Endothelial cell of umbilical vein (primary cell): ENCODE measurements at regions not wholly inside any gene's neighbourhood (a gene's known extent, or its start where the extent isn't known, plus 50 kb on each side); places are given as distances from the start of the nearest gene placed in this dataset.

ENCODE experiments used
- BruUV-seq: library from RNA; stranded (reverse); fragments of 400-500 nt; replicated peaks from 2 replicates; lab custom pipeline; 2021; lab: Mats Ljungman, UMichigan
- CTCF ChIA-PET: fragments of 300-600, 350-600 bp; sonication (Branson Sonifier 250); formaldehyde crosslinking; loops from one replicate; lab custom pipeline; 2021; ENCODE audit warnings: antibody characterized with exemption, inconsistent platforms; lab: Charles Lee
- POLR2A ChIA-PET: fragments of 300-600, 350-600 bp; sonication (Branson Sonifier 250); formaldehyde crosslinking; loops from one replicate; lab custom pipeline; 2021; ENCODE audit warnings: antibody characterized with exemption, inconsistent platforms; lab: Charles Lee
- DNase-seq: peaks from one replicate; pipeline ENCODE4 v3.0.0-alpha.2; 2011; ENCODE audit warnings: low read depth, low spot score
- FAIRE-seq: peaks from 2 replicates; lab custom pipeline; 2011; peaks lifted over from hg19 to GRCh38; lab: Jason Lieb, UNC
- H2AFZ ChIP-seq: 2 replicates; pipeline ENCODE4 v1.6.0; 2012; ENCODE audit warnings: low read depth, low read length, control low read depth, inconsistent platforms
- H3K27ac ChIP-seq: 2 replicates; pipeline ENCODE4 v1.5.1; 2011; ENCODE audit warnings: low read depth, mild to moderate bottlenecking, control low read depth, low read length, moderate library complexity; ENCODE audit not compliant: insufficient read depth
- H3K27me3 ChIP-seq, 2 experiments: 2 replicates each; pipeline versions ENCODE4 v1.6.0 to v1.6.1; 2011; ENCODE audit warnings: low read length in 2 of 2, mixed read lengths in 1 of 2; ENCODE audit not compliant: control insufficient read depth in 2 of 2, insufficient read depth in 2 of 2
- H3K36me3 ChIP-seq, 2 experiments: 2 replicates in 1 of 2; 3 replicates in 1 of 2; pipeline ENCODE4 v1.5.1; 2011; ENCODE audit warnings: low read length in 2 of 2, mild to moderate bottlenecking in 1 of 2, moderate library complexity in 1 of 2; ENCODE audit not compliant: control insufficient read depth in 2 of 2, insufficient read depth in 2 of 2; ENCODE audit errors: extremely low read depth in 1 of 2
- H3K4me1 ChIP-seq: 3 replicates; pipeline ENCODE4 v1.5.1; 2011; ENCODE audit warnings: mild to moderate bottlenecking, low read length; ENCODE audit not compliant: control insufficient read depth, insufficient read depth; ENCODE audit errors: extremely low read depth
- H3K4me2 ChIP-seq: 2 replicates; pipeline ENCODE4 v1.6.1; 2011; ENCODE audit warnings: low read length, control low read depth, mixed read lengths; ENCODE audit not compliant: insufficient read depth
- H3K4me3 ChIP-seq, 3 experiments: fragments of 200-600 bp in 1 of 3; sonication (generic), shearing (Covaris generic) in 1 of 3; replicated peaks in 1 of 3; 2 replicates each; pipeline ENCODE4 v1.5.1; 2011 to 2016; ENCODE audit warnings: control low read depth in 3 of 3, low read length in 3 of 3, mild to moderate bottlenecking in 2 of 3, inconsistent platforms in 1 of 3, low read depth in 1 of 3, moderate library complexity in 1 of 3; ENCODE audit not compliant: insufficient read depth in 1 of 3
- H3K79me2 ChIP-seq: 2 replicates; pipeline ENCODE4 v1.6.0; 2012; ENCODE audit warnings: low read length, inconsistent platforms; ENCODE audit not compliant: control insufficient read depth, insufficient read depth
- H3K9ac ChIP-seq: replicated peaks from 2 replicates; pipeline ENCODE3; 2011; ENCODE audit warnings: low read length, control low read depth; ENCODE audit not compliant: insufficient read depth; ENCODE audit errors: extremely low read depth
- H3K9me1 ChIP-seq: replicated peaks from 3 replicates; pipeline ENCODE4 v1.6.0; 2011; ENCODE audit warnings: mild to moderate bottlenecking, low read length; ENCODE audit not compliant: control insufficient read depth, insufficient read depth; ENCODE audit errors: extremely low read depth
- H3K9me3 ChIP-seq: replicated peaks from 2 replicates; pipeline ENCODE4 v1.5.1; 2012; ENCODE audit warnings: low read length, inconsistent platforms; ENCODE audit not compliant: control insufficient read depth, insufficient read depth
- H4K20me1 ChIP-seq: replicated peaks from 2 replicates; pipeline ENCODE3; 2011; ENCODE audit warnings: mild to moderate bottlenecking, low read length; ENCODE audit not compliant: control insufficient read depth, insufficient read depth; ENCODE audit errors: extremely low read depth
- EZH2 ChIP-seq: IDR thresholded peaks from 2 replicates; pipeline ENCODE4 v1.6.1; 2012; ENCODE audit warnings: borderline replicate concordance, low read depth, mild to moderate bottlenecking, moderate library complexity, low read length, inconsistent platforms; ENCODE audit not compliant: severe bottlenecking
- FOS ChIP-seq: IDR thresholded peaks from 2 replicates; pipeline ENCODE4 v1.6.1; 2011; ENCODE audit warnings: mild to moderate bottlenecking, low read length, moderate library complexity, borderline replicate concordance; ENCODE audit not compliant: insufficient read depth
- GATA2 ChIP-seq: IDR thresholded peaks from 2 replicates; pipeline ENCODE4 v1.7.0; 2011; ENCODE audit warnings: low read depth, mild to moderate bottlenecking, moderate library complexity, mixed read lengths, low read length; ENCODE audit not compliant: insufficient read length, insufficient read depth
- JUN ChIP-seq: IDR thresholded peaks from 2 replicates; pipeline ENCODE4 v1.6.1; 2011; ENCODE audit warnings: borderline replicate concordance, low read depth; ENCODE audit not compliant: insufficient read length, insufficient read depth
- MAX ChIP-seq: IDR thresholded peaks from 2 replicates; pipeline ENCODE4 v1.6.1; 2011; ENCODE audit not compliant: insufficient read depth, insufficient read length
- MYC ChIP-seq: IDR thresholded peaks from one replicate; pipeline ENCODE4 v1.6.1; 2011; ENCODE audit warnings: mild to moderate bottlenecking, low read depth, low read length
- POLR2A ChIP-seq: IDR thresholded peaks from 2 replicates; pipeline ENCODE4 v1.6.1; 2012; ENCODE audit warnings: low read depth, mild to moderate bottlenecking, control low read depth, low read length
- POLR2AphosphoS5 ChIP-seq: IDR thresholded peaks from 2 replicates; pipeline ENCODE4 v1.6.1; 2012; ENCODE audit warnings: low read depth, mild to moderate bottlenecking, control low read depth, low read length, moderate library complexity; ENCODE audit not compliant: insufficient read depth
- dilution Hi-C: fragments of 300-500 bp; cut with MboI; formaldehyde crosslinking; loops from one replicate; pipeline ENCODE4 v1.15.0; 2019; ENCODE audit warnings: low sequenced_read_pairs; ENCODE audit not compliant: extremely low pct_ligation_motif_present
- intact Hi-C: fragments of 100-400 bp; cut with micrococcal nuclease; formaldehyde crosslinking; loops from one replicate; pipeline ENCODE4 v1.10.0; 2022
- TF ChIP-seq, protein P1 (sequence below), 2 donors: IDR thresholded peaks; 1 replicate in 1 of 2; 2 replicates in 1 of 2; pipeline ENCODE4 v1.5.1; 2011; ENCODE audit warnings: low read length in 2 of 2, mild to moderate bottlenecking in 2 of 2, moderate library complexity in 2 of 2, control low read depth in 1 of 2, inconsistent platforms in 1 of 2, low read depth in 1 of 2; ENCODE audit not compliant: insufficient read depth in 1 of 2; ENCODE audit errors: extremely low read depth in 1 of 2

DNA sequence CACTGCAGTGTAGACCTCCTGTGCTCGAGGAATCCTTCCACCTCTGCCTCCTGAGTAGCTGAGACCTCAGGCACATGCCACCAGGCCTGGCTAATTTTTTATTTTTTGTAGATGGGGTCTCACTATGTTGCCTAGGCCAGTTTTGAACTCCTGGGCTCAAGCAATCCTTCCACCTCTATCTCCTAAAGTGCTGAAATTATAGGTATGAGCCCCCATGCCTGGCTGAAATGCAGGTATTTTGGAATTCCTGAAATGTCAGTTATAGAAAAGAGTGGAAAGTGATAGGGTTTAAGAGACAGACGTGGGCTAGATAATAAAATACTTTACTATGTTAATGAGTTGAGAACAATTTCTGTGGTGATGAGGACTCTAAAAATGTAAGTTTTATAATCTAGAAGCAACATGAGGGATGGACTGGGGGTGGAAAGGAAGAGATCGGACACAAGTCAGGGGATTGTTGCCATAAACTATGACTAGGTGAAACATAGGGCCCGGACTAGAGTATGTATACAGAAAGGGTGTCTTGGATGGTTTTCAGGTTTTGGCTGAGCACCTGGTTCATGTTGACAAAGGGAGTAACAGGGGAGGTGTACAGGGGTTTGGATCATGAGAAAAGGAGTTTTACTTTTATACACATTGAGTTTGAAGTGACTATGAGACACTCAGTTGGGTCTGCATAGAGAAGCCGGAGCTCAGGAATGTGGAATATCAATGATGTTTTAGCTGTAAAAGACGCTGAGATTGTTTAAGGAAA, 165.6 kb upstream of the STARD13 start:
- BruUV-seq: no TSS peak
- intact Hi-C loops (no loop called here), dilution Hi-C loops (no loop called here)
- Histone ChIP-seq H3K9ac (no peak overlapping the region), H3K9me1 (no peaks in the 10 kb centered on the region), H2AFZ (no peak overlapping the region), H3K27me3 (no peaks in the 10 kb centered on the region), H3K9me3 (no peaks in the 10 kb centered on the region), H3K79me2 (no peaks in the 10 kb centered on the region), H3K4me2 (no peak overlapping the region), H3K4me3 (no peak overlapping the region), H3K36me3 (no peaks in the 10 kb centered on the region), H3K27ac (no peak overlapping the region), H3K4me1 (no peaks in the 10 kb centered on the region), H4K20me1 (no peaks in the 10 kb centered on the region)
- DNase-seq (no peak), FAIRE-seq (no peak)
- TF ChIP-seq EZH2: no peak
- TF ChIP-seq POLR2AphosphoS5: no peak
- no peak for TF ChIP-seq GATA2
- TF ChIP-seq JUN: no peak
- no peak for TF ChIP-seq POLR2A
- TF ChIP-seq FOS: no peak
- TF ChIP-seq MAX: no peak
- no peak for TF ChIP-seq MYC
- TF ChIP-seq, protein P1, sequence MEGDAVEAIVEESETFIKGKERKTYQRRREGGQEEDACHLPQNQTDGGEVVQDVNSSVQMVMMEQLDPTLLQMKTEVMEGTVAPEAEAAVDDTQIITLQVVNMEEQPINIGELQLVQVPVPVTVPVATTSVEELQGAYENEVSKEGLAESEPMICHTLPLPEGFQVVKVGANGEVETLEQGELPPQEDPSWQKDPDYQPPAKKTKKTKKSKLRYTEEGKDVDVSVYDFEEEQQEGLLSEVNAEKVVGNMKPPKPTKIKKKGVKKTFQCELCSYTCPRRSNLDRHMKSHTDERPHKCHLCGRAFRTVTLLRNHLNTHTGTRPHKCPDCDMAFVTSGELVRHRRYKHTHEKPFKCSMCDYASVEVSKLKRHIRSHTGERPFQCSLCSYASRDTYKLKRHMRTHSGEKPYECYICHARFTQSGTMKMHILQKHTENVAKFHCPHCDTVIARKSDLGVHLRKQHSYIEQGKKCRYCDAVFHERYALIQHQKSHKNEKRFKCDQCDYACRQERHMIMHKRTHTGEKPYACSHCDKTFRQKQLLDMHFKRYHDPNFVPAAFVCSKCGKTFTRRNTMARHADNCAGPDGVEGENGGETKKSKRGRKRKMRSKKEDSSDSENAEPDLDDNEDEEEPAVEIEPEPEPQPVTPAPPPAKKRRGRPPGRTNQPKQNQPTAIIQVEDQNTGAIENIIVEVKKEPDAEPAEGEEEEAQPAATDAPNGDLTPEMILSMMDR (IDR thresholded peaks at IDR 0.05; ENCODE audit: extremely low read depth in 1 of 2, insufficient read depth in 1 of 2, low read depth in 1 of 2, low read length in 2 of 2): no peak
- CTCF ChIA-PET: no interaction called here
- POLR2A ChIA-PET: no interaction called here
